SU-DHL-6 (cell line): ENCODE measurements at regions not wholly inside any gene's neighbourhood (a gene's known extent, or its start where the extent isn't known, plus 50 kb on each side); places are given as distances from the start of the nearest gene placed in this dataset.

Source experiments
- EZH2phosphoT487 ChIP-seq: fragments of 200-600 bp; sonication (generic), shearing (Covaris generic); conservative IDR thresholded peaks from 2 replicates; pipeline ENCODE4 v1.6.1; 2018; ENCODE audit warnings: mild to moderate bottlenecking, antibody characterized with exemption, low read length, moderate library complexity, mixed read lengths
- TF ChIP-seq, protein P1 (sequence below): fragments of 200-600 bp; sonication (generic); IDR thresholded peaks from one replicate; pipeline ENCODE4 v1.5.1; 2017; ENCODE audit warnings: antibody characterized with exemption, mild to moderate bottlenecking, low read length, moderate library complexity; ENCODE audit not compliant: insufficient read depth, poor library complexity, severe bottlenecking

DNA sequence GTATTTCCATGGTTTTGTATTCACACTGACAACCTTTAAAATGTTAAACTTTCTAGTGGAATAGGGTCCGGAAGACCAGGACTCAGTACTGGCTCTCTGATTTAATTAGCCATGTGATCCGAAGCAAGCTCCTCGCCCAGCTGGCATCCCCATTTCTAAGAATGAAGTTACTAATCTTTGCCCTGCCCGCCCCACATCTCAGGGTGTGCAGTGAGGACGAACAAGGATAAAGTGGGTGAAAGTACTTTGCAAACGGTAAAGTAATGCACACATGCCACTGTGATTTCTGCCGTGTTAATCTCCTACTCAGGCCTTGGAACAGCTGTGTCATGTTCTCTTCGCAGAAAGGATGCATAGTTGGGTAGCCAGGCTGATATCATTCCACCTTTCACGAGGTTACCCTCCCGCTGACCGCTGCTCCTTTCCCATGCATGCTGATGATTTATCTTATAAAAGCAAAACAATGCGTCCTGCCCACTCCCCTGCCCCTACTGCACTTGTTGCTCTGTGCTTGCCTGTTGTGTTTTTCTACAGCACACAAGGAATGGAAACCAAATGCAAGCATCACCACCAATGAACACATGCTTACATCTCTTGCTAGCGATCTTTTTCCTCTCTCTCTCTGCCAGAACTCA lies 539.0 kb downstream of the EFNB2 start:
- TF ChIP-seq, protein P1, sequence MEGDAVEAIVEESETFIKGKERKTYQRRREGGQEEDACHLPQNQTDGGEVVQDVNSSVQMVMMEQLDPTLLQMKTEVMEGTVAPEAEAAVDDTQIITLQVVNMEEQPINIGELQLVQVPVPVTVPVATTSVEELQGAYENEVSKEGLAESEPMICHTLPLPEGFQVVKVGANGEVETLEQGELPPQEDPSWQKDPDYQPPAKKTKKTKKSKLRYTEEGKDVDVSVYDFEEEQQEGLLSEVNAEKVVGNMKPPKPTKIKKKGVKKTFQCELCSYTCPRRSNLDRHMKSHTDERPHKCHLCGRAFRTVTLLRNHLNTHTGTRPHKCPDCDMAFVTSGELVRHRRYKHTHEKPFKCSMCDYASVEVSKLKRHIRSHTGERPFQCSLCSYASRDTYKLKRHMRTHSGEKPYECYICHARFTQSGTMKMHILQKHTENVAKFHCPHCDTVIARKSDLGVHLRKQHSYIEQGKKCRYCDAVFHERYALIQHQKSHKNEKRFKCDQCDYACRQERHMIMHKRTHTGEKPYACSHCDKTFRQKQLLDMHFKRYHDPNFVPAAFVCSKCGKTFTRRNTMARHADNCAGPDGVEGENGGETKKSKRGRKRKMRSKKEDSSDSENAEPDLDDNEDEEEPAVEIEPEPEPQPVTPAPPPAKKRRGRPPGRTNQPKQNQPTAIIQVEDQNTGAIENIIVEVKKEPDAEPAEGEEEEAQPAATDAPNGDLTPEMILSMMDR: no peak
- TF ChIP-seq EZH2phosphoT487: no peak
